ENCODE measurements at regions not wholly inside any gene's neighbourhood (a gene's known extent, or its start where the extent isn't known, plus 50 kb on each side); places are given as distances from the start of the nearest gene placed in this dataset.

GRCh38 chr6:134466771-134467525, 149.0 kb upstream of the SGK1 start:
- 11 to 18% methylated on average over 2 of the region's 2 CpGs for WGBS, 2 donors
- H3K27ac ChIP-seq: peak overlapping the region in 2 of 4 donors; percentile 33
- no peak for FAIRE-seq

GRCh38 chr6:134464690-134465411, 146.9 kb upstream of the SGK1 start:
- DNase-seq (no peak), FAIRE-seq (no peak)
- H3K36me3 ChIP-seq: no peaks in the 10 kb centered on the region

More at GRCh38 chr6:134466771-134467525, 149.0 kb upstream of the SGK1 start:
- DNase-seq: no peak
- no peaks in the 10 kb centered on the region for H3K27me3 ChIP-seq
- peak; percentile 50 to 70 (median 66) for ATAC-seq
- H3K4me1 ChIP-seq: peaks cover 32 to 41% (median 33%) of the 10 kb centered on the region in 3 donors
- TF ChIP-seq CTCF (IDR thresholded peaks at IDR 0.05): no peak
- no peaks in the 10 kb centered on the region for H3K36me3 ChIP-seq
- intact Hi-C loops (cut with DNase I): loop anchor here in 1 of 3 donors (10.0 kb wide), 1 partner anchor 292 kb away; no protein-coding TSS in a partner anchor
- no peaks in the 10 kb centered on the region for H3K9me3 ChIP-seq
- no peak overlapping the region for H3K4me3 ChIP-seq

GRCh38 chr6:134458857-134459657, 141.1 kb upstream of the SGK1 start:
- no peak overlapping the region for H3K27ac ChIP-seq
- intact Hi-C loops (cut with DNase I): loop anchor here in 1 of 3 donors (5.0 kb wide), 1 partner anchor 93 kb away; no protein-coding TSS in a partner anchor
- H3K9me3 ChIP-seq: no peaks in the 10 kb centered on the region
- no peaks in the 10 kb centered on the region for H3K36me3 ChIP-seq
- H3K27me3 ChIP-seq: no peaks in the 10 kb centered on the region
- H3K4me1 ChIP-seq: peaks cover 0 to 9% (median 0%) of the 10 kb centered on the region in 3 donors
- H3K4me3 ChIP-seq: no peak overlapping the region
- DNase-seq (no peak), FAIRE-seq (no peak), ATAC-seq (peak in 1 of 4 donors; percentile 8)
- TF ChIP-seq CTCF (IDR thresholded peaks at IDR 0.05): no peak
- 65 to 69% methylated on average over 7 of the region's 7 CpGs for WGBS, 2 donors

More at GRCh38 chr6:134464690-134465411, 146.9 kb upstream of the SGK1 start:
- no peak for TF ChIP-seq CTCF (IDR thresholded peaks at IDR 0.05)
- no peak for ATAC-seq
- Histone ChIP-seq H3K4me3 (no peak overlapping the region), H3K27ac (no peak overlapping the region), H3K9me3 (no peaks in the 10 kb centered on the region), H3K4me1 (peaks cover 31 to 38% (median 32%) of the 10 kb centered on the region in 3 donors), H3K27me3 (no peaks in the 10 kb centered on the region)
- intact Hi-C loops (cut with DNase I): loop anchor here in 1 of 3 donors (10.0 kb wide), 1 partner anchor 290 kb away; no protein-coding TSS in a partner anchor
- 88 to 92% methylated on average over 9 of the region's 9 CpGs for WGBS, 2 donors

- FAIRE-seq (no peak), DNase-seq (no peak), ATAC-seq (no peak)
- intact Hi-C loops (cut with DNase I): loop anchor here in 1 of 3 donors (5.0 kb wide), 1 partner anchor 94 kb away; no protein-coding TSS in a partner anchor
- no peaks in the 10 kb centered on the region for H3K36me3 ChIP-seq
- no peak overlapping the region for H3K27ac ChIP-seq
- H3K9me3 ChIP-seq: no peaks in the 10 kb centered on the region
- no peak overlapping the region for H3K4me3 ChIP-seq
- no peaks in the 10 kb centered on the region for H3K27me3 ChIP-seq
- TF ChIP-seq CTCF (IDR thresholded peaks at IDR 0.05): no peak
- WGBS, 2 donors: 85 to 88% methylated on average over 5 of the region's 5 CpGs
- H3K4me1 ChIP-seq: peaks cover 0 to 17% (median 10%) of the 10 kb centered on the region in 3 donors
These were observed 140.0 kb upstream of the SGK1 start for GRCh38 chr6:134457941-134458340.
